ENCODE measurements at regions not wholly inside any gene's neighbourhood (a gene's known extent, or its start where the extent isn't known, plus 50 kb on each side); places are given as distances from the start of the nearest gene placed in this dataset.
"Not testable (repeated sequence)": the region's sequence is repeated elsewhere in the genome, so short reads cannot be mapped to it uniquely, and the experiment has no call there.

GRCh38 chr7:150111373-150112139 lies 211.6 kb upstream of the LRRC61 start:
- H3K4me3 ChIP-seq (ENCODE audit: low read depth, low read length); DNase-seq (ENCODE audit: low read depth); in situ Hi-C loops (cut with HindIII; ENCODE audit: low sequenced_read_pairs): not testable (repeated sequence)

DNA sequence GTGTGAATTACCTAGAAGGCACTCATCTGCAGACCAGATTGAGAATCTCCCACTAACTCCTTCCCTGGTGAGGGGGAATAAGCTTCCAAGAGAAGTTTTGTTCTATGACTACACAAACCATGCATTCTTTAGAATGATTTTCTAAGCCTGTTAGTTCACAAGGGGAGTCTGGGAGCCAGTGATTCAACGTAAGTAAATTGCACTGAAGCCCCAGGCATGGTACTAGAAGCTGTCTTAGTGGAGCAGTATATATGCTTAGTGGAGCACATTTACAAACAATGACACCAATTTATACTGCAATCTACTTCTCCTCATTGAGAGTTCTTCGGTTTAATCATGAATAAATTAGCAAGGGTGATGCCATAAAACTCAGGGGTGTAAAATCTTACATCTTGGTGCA lies 209.9 kb upstream of the LRRC61 start:
- DNase-seq (ENCODE audit: low read depth); in situ Hi-C loops (cut with HindIII; ENCODE audit: low sequenced_read_pairs); H3K4me3 ChIP-seq (ENCODE audit: low read depth, low read length): not testable (repeated sequence)

DNA sequence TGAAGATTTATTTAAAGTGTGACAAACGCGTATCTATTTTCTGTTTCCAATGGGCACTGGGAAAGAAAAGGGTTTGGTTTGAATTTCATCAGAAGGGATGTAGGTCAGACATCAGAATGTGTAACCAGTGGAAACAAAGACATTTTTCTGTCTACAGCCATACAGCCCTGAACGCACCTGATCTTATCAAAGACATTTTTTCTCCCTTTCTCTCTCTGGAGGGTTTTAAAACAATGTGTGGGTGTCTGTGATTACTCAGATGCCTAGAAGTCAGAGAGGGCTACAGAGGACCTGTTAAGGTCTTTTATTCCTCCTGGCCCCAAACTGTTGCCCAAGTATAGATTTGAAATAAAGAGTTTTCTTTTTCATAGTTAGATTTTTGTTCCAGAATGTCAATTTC lies 208.6 kb upstream of the LRRC61 start:
- in situ Hi-C loops (cut with HindIII; ENCODE audit: low sequenced_read_pairs); H3K4me3 ChIP-seq (ENCODE audit: low read depth, low read length); DNase-seq (ENCODE audit: low read depth): not testable (repeated sequence)

DNA sequence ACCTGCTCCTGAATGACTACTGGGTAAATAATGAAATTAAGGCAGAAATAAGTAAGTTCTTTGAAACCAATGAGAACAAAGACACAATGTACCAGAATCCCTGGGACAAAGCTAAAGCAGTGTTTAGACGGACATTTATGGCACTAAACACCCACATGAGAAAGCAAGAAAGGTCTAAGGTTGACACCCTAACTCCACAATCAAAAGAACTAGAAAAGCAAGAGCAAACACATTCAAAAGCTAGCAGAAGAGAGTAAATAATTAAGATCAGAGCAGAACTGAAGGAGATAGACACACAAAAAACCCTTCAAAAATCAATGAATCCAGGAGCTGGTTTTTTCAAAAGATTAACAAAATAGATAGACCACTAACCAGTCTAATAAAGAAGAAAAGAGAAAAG lies 203.2 kb upstream of the LRRC61 start:
- H3K4me3 ChIP-seq (ENCODE audit: low read depth, low read length); DNase-seq (ENCODE audit: low read depth); in situ Hi-C loops (cut with HindIII; ENCODE audit: low sequenced_read_pairs): not testable (repeated sequence)

DNA sequence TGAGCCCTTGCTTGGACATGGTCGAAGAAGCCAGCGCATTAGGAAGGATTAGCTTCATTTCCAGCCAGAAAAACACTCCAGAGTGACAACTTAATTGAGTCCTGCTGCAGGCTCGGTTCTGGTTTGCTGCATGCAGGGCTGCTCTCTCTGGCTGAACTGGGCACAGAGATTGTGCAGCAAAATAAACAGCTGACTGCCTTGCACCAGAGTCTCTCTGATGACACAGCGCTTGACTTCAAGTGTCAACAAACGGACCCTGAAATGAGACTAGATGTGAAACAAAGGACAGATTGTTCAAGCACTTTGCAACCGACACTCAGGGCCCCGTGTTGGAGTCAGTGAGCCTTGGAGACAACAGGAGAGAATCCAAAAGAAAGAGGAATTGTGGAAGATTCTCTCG lies 197.3 kb upstream of the LRRC61 start:
- H3K4me3 ChIP-seq (ENCODE audit: low read depth, low read length); DNase-seq (ENCODE audit: low read depth); in situ Hi-C loops (cut with HindIII; ENCODE audit: low sequenced_read_pairs): not testable (repeated sequence)

DNA sequence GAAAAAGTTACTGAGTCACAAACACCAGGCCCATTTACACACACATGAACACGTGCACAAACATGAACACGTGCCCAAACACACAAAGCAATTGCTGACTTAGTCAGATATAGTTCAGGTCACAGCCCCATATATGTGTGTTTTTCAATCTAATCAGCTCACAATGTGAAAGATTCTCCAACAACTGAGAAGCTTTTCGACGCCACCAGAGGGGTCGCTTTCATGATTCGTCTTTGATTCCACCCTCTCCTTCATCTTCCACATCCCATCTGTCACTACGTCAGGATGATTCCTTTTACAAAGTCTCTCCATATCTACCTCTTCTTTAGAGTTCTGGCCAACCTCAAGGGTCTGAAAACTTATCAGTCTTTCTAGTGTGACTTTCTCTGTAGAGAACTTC lies 188.7 kb upstream of the LRRC61 start:
- DNase-seq (ENCODE audit: low read depth); H3K4me3 ChIP-seq (ENCODE audit: low read depth, low read length); in situ Hi-C loops (cut with HindIII; ENCODE audit: low sequenced_read_pairs): not testable (repeated sequence)

DNA sequence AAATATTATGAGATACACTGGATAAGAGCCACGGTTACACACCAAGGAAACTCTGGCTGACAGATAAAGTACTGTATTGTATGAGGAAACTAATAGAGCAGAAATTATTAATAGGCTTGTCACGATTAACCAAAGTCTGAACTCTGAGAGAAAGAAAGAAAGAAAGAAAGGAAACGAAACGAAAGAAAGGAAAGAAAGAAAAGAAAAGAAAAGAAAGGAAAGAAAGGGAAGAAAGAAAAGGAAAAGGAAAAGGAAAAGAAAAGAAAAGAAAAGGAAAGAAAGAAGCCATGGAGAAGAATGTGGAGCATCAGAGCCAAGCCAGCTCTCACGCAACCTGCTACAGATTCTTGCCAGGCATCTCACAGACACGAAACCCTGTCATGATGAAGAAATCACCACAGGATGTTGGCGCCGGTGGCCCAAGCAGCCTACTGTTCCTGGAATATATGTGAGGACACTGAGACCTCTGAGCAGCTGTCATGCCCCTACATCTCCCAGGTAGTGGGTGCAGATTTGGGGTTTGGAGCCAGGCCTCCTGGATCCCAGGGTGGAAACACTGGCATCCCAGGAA lies 187.4 kb upstream of the LRRC61 start:
- H3K4me3 ChIP-seq (ENCODE audit: low read depth, low read length); in situ Hi-C loops (cut with HindIII; ENCODE audit: low sequenced_read_pairs); DNase-seq (ENCODE audit: low read depth): not testable (repeated sequence)

DNA sequence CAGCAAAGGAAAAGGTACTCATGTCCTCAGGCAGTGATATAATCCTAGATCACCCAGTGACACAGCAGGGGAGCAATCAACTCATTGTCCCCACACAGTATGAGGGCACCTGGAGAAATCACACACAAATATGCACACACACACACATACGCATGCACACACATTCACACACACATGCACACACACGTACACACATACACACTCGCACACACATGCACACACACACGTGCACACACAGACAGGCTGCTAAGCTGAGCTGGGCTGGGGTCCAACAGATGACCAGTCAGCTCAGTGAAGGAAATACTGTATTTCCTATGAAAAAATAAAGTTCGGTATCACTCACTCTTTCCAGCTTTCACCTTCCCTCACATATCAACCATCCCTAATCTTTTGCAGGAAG lies 183.3 kb upstream of the LRRC61 start:
- DNase-seq (ENCODE audit: low read depth); in situ Hi-C loops (cut with HindIII; ENCODE audit: low sequenced_read_pairs); H3K4me3 ChIP-seq (ENCODE audit: low read depth, low read length): not testable (repeated sequence)

DNA sequence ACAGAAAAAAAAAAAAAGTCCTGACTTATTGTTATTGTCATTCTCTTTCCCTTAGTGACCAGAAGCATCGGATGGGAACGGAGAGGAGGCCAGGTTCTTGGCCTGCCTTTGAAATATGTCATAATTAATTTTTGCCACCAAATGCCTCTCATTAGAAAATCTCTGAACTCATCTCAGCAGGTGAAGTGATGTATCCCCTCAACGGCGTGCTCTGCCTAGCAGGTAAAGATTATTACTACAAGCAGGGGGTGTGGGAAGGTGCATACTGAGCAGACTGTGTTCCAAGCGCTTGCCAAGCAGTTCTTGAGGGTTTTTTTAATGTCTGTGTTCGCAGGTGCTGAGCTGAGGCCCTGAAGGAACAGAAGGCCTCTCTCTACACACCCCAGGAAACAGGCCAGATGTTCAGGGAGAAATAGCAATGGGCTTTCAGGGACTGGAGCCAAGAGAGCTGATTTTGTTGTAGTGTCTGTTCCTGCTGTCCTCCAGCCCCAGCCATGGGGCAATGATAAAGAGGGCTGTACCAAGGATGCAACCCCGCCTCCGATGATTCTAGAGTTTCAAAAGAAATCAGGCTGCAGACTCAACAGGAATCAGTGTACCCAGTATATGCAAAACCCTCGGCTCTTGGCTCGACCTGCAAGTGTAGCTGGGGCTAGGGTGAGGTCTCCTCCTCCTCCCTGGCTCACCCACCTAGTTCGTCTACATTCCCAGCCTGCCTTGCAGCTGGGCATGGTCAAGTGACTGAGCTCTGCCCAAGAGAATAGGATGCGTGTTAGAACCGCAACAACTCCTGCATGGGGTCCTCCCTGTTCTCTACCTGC lies 181.4 kb upstream of the LRRC61 start:
- in situ Hi-C loops (cut with HindIII; ENCODE audit: low sequenced_read_pairs); DNase-seq (ENCODE audit: low read depth); H3K4me3 ChIP-seq (ENCODE audit: low read depth, low read length): not testable (repeated sequence)

DNA sequence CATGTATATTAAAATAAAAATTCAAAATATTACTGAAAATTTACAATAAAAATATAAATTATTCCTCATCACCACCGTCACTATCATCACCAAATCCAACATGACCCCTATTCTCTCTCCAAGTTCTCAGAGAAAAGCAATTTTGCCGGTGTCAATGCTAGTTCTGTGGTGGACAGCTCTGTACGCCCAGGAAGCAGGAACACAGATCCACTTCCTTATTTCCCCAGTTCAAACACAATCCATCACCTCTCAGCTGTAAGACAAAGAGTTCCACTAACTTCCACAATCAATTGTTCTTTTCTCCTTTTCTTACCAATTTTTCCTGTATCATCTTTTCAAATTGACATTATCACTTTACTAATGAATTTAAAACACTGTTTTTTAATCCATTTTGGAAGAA lies 177.0 kb upstream of the LRRC61 start:
- H3K4me3 ChIP-seq (ENCODE audit: low read depth, low read length); in situ Hi-C loops (cut with HindIII; ENCODE audit: low sequenced_read_pairs); DNase-seq (ENCODE audit: low read depth): not testable (repeated sequence)

DNA sequence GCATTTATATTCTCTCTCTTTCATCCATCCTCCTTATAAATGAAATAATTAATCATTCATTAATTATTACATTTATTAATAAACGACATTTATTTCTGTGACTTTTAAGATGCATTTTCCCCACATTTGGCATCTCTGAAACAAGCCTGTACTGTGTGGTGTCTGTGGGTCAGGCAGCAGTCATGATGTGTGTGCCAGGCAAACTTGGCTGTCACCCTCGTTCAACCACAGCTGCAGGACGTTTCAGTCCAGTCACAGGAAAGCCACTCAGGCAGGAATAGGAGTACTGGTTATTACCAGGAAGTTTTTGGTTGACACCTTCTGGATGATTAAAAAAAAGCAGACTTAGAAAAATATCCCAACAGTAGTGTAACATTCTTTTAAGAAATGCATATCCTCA lies 175.6 kb upstream of the LRRC61 start:
- H3K4me3 ChIP-seq (ENCODE audit: low read depth, low read length); in situ Hi-C loops (cut with HindIII; ENCODE audit: low sequenced_read_pairs): not testable (repeated sequence)

DNA sequence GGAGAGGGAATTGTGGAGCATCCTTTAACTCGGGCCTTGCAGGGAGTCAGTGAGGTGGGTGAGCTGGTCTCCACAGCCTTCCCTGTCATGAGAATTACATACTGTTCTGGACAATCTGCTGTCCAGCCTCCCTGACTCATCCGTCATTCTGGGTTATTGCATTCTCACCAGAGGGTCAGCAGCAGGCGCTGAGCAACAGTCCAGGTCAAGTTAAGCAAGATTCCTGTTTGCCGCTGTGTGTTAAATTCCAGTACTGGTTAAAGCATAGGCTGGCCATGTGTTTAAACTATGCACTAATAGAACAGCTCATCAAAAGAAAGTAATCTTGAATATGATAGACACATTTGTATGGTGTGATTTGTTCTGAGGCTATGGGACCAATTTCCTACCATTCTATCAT lies 167.1 kb upstream of the LRRC61 start:
- H3K4me3 ChIP-seq (ENCODE audit: low read depth, low read length); in situ Hi-C loops (cut with HindIII; ENCODE audit: low sequenced_read_pairs); DNase-seq (ENCODE audit: low read depth): not testable (repeated sequence)

More for the DNA sequence above, 175.6 kb upstream of the LRRC61 start:
- DNase-seq (ENCODE audit: low read depth), result not testable (repeated sequence)

DNA sequence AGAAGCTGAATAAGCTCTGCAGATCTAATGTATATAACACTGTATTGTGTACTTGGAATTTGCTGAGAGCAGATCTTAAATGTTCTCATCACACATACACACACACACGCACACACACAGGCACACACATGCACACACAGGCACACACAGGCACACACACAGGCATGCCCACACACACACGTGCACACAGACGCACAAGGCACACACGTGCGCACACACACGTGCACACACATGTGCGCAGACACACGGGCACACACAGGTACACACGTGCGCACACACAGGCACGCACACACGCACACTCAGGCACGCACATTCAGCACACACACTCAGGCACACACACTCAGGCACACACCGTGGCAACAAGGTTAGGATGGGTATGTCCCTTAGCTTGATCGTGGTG lies 164.5 kb upstream of the LRRC61 start:
- in situ Hi-C loops (cut with HindIII; ENCODE audit: low sequenced_read_pairs); H3K4me3 ChIP-seq (ENCODE audit: low read depth, low read length); DNase-seq (ENCODE audit: low read depth): not testable (repeated sequence)

- in situ Hi-C loops (cut with HindIII; ENCODE audit: low sequenced_read_pairs); H3K4me3 ChIP-seq (ENCODE audit: low read depth, low read length); DNase-seq (ENCODE audit: low read depth): not testable (repeated sequence)
These were observed 153.6 kb upstream of the LRRC61 start for GRCh38 chr7:150169515-150169914.

DNA sequence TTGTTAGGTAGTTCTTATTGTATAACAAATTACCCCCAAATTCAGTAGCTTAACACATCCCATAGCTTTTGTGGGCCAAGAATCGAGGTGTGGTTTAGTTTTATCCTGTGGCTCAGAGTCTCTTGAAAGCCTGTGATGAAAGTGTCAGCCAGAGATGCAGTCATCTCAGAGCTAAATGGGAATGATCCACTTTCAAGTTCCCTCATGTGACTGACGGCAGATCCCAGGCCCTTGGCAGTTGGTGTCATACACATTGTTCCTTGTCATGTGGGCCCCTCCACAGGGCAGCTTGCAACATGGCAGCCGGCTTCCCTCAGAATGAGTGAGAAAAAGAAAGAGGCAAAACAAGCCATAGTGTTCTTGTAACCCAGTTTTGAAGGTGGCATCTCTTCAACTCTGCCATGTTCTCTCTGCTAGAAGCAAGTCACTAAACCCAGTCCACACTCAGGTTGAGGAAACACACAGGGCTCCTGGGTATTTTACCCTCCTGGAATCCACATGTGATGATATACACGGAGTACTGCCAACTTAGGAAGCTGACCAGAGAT lies 153.1 kb upstream of the LRRC61 start:
- in situ Hi-C loops (cut with HindIII; ENCODE audit: low sequenced_read_pairs); DNase-seq (ENCODE audit: low read depth); H3K4me3 ChIP-seq (ENCODE audit: low read depth, low read length): not testable (repeated sequence)

GRCh38 chr7:150183602-150184001 lies 139.6 kb upstream of the LRRC61 start:
- DNase-seq (ENCODE audit: low read depth); H3K4me3 ChIP-seq (ENCODE audit: low read depth, low read length); in situ Hi-C loops (cut with HindIII; ENCODE audit: low sequenced_read_pairs): not testable (repeated sequence)

GRCh38 chr7:150189963-150190362 lies 133.2 kb upstream of the LRRC61 start:
- DNase-seq (ENCODE audit: low read depth); H3K4me3 ChIP-seq (ENCODE audit: low read depth, low read length); in situ Hi-C loops (cut with HindIII; ENCODE audit: low sequenced_read_pairs): not testable (repeated sequence)
